ENCODE measurements at regions not wholly inside any gene's neighbourhood (a gene's known extent, or its start where the extent isn't known, plus 50 kb on each side); places are given as distances from the start of the nearest gene placed in this dataset.
"Not testable (repeated sequence)": the region's sequence is repeated elsewhere in the genome, so short reads cannot be mapped to it uniquely, and the experiment has no call there.

DNA sequence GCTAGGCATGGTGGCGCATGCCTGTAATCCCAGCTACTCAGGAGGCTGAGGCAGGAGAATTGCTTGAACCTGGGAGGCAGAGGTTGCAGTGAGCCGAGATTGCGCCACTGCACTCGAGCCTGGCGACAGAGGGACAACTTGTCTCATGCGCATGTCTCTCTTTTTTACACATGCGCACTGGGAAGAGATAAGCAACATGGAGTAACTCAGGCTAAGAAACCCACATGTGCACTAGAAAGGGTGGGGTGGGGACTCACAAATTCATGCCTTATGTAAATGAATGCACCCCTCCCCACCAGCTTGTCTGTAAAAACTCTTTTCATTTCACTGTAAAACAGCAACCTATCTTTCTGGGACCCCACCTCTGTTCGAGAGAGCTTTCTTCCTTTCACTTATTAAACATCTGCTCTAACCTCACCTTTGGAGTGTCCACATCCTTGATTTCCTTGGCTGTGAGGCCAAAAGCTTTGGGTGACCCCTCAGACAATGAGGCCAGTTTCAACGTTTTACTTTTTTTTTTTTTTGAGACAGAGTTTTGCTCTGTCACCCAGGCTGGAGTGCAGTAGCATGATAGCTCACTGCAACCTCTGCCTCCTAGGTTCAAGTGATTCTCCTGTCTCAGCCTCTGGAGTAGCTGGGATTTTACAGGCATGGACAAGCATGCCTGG is 91.6 kb upstream of the RMP24 start:
- no peak for DNase-seq

DNA sequence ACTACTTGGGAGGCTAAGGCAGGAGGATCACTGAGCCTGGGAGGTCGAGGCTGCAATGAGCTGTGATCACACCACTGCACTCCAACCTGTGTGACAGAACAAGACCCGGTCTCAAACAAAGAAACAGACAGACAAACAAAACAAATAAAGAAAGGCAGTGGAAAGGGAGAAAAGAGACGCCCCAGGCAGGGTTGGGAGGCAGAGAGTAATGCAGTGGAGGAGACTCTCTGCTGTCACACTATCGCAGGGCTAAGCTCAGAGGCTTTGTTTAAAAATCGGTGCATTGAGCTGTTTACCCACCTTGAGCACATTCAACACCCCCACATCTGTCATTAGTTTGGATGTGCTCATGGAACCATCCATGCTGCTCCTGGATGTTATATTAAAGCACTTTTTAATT is 84.2 kb upstream of the RMP24 start:
- DNase-seq: no peak

DNA sequence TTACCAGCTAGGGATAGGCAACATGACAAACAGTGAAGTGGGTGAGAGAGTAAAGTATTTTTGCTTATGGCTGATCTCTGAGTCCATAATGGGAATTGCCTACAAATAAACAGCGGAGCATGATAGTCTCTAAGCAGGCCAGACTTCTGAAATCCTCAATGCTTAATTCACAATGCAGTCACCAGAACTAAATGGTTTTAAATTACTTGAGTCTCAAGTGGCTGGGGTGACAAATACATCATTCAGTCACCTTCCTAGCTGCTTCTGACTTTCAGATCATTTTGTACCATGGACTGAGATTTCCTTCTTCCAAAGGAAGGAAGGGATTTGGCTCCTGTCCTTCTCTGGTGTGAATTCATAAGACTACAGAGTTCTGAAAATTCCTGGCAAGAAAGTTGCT is 82.8 kb upstream of the RMP24 start:
- DNase-seq: no peak

DNA sequence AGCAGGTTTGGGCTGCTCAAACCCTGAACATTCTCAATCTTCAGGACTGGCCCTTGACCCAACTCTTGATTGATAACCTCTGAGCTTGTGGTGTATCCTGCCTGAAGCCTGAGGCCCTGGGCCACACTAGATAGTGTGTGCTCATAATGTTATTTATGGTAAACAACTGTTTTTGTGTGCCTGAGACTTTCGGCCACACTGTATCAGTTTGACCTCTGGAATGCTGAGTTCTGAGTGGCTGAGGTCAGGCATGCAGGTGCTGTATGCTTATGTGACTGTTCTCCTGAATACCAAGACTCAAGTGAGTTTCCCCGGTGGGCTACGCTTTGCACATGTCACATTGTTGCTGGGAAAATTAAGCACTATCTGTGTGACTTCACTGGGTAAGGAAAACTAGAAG is 82.2 kb upstream of the RMP24 start:
- DNase-seq: no peak

DNA sequence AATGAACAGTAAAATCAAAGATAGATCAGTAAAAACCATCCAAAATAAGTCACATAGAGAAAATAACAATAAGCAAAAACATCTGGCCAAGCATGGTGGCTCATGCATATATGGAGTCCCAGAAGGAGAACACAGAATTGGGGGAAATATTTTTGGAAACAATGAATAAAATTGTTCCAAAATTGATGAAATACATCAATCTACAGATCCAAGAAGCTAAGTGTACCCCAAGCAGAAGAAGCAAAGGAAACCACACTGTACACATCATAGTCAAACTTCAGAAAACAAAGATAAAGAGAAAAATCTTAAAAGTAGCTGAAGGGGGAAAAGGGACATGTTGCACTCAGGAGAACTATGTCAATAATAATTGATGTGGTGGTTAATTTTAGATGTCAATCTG is 80.4 kb upstream of the RMP24 start:
- no peak for DNase-seq

DNA sequence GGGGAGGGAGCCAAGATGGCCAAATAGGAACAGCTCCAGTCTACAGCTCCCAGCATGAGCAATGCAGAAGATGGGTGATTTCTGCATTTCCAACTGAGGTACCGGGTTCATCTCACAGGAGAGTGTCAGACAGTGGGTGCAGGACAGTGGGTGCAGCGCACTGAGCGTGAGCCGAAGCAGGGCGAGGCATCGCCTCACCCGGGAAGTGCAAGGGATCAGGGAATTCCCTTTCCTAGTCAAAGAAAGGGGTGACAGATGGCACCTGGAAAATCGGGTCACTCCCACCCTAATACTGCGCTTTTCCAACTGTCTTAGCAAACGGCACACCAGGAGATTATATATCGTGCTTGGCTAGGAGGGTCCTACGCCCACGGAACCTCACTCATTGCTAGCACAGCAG is 75.0 kb upstream of the RMP24 start:
- not testable (repeated sequence) for DNase-seq

DNA sequence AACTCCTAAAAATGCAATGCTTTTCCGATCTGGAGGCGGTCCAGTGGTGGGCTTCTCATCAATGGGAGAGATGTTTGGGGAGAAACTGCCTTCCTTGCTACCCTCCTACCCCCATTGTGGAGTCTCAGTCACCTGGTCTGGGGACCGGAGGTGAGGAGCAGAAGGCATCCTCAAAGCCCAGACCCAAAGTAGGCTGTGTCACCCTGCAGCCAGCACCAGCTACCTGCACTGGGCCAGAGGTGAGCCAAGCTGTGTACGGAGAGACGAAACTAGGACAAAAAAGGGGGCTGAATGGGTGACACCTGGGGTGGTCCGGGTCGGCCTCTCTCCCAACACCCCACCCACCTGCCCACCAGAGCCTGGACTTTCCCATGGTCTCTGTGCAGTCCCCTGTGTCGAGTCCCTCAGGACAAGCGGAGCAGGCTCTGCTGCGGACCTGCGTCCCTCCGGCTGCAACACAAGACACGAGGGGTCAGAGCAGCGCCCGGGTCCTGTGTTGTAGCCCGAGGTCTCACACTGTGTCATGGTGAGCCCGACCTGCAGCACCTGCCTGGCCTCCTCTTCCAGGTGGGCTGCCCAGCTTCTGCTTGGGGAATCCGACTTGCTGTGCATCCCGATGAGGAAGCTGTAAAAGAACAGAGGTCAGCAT is 68.0 kb upstream of the RMP24 start:
- no peak for DNase-seq

DNA sequence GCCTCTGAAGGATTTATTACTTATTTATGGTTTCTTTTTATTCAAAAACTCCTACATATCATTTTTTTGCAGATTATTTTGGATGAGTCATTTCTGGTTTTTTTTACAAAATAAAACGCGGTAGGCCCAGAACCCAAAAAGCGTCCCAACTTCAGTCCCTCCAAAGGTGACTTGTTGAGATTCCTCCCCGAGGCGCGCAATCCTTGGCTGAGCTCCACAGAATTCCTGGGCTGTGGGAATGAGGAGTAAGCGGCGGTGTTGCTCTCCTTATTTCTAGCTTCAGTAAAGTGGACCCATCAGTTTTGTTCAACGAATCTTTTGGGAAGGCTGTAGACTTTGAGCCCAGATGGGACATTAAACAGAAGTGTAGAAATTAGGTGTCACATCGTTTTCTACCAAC is 67.0 kb upstream of the RMP24 start:
- no peak for DNase-seq

DNA sequence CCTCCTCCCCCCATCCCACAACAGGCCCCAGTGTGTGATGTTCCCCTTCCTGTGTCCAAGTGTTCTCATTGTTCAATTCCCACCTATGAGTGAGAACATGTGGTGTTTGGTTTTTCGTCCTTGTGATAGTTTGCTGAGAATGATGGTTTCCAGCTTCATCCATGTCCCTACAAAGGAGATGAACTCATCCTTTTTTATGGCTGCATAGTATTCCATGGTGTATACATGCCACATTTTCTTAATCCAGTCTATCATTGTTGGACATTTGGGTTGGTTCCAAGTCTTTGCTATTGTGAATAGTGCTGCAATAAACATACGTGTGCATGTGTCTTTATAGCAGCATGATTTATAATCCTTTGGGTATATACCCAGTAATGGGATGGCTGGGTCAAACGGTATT is 66.2 kb upstream of the RMP24 start:
- DNase-seq: not testable (repeated sequence)

DNA sequence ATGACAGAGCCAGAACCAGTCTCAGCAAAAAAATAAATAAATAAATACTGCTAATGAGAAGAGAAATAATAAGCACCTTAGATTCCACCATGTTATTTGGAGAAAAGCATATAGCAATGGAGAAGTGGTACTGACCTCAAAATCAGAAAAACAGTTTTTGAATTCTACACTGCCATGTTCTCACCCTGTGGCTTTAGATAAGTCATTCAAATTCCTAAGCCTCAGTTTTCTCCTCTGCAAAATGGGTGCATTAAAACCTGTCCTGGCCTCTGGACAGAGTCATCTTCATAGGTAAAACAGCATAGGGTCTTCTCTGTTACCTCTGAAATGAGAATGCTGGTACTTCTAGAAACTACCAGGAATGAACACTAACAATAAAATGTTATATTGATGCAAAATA is 62.2 kb upstream of the RMP24 start:
- no peak for DNase-seq

DNA sequence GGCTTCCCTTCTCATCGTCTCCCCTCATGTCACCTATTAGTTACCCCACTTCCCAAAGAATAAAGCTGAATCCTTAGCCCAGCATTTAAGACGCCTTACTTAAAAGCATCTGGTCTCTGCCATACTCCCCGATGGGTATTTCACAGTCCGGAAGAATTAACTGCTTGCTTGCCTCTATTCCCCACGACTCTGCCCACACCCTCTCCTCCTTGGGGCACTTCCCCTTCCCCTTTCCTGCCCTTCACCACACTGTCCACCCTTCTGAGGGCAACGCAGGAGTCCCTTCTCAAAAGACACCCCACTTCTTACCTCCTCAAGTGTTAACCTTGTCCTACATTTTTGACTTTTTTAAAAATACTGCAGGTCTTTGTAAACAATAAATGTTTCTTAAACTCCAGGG is 60.1 kb upstream of the RMP24 start:
- no peak for DNase-seq

DNA sequence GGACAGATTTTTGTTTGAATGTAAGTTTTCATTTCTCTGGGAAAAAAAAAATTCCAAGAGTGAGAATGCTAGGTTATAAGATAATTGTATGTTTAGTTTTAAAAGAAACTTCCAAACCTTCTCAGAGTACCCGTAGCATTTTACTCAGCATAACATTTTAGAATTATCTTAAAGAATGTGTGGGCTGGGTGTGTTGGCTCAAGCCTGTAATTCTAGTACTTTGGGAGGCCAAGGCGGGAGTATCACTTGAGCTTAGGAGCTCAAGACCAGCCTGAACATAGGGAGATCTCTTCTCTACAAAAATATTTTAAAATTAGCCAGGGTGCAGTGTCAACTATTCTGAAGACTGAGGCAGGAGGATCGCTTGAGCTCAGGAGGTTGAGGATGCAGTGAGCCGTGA is 57.4 kb upstream of the RMP24 start:
- no peak for DNase-seq

DNA sequence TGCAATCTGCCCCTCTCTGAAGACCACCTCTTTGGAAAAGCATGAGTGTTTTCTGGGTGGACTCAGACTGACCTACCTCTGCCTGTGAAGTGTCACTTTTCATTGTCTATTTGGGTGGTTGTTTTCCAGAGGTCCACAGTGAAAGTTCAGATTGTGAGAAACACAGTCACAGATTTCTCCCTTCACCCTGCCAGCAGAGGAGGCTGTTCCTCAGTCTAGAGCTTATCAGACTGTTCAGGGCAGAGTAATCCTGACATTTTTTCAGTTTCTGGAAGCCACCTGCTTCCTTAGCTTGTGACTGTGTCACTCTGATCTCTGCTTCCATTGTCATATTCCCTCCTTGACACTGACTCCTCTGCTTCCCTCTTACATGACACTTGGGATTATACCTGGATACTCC is 55.4 kb upstream of the RMP24 start:
- no peak for DNase-seq

DNA sequence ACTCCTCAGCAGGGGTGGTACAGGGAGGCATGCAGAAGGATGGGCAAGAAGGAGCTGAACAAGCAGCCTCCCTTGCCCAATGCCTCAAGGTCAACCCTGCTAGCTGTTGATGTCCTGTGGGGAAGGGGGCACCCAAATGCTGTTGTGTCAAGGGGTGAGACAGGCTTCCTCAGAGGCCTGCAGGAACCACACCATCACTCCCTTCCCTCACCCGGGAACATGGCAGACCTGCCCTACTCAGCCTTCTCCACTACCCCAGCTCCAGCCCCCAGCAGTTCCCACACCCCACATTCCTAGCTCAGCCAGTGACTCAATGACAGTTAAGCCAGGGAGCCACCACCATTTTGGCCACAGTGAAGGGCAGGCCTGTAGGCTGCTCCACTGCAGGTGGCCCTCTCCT is 53.9 kb upstream of the RMP24 start:
- no peak for DNase-seq

DNA sequence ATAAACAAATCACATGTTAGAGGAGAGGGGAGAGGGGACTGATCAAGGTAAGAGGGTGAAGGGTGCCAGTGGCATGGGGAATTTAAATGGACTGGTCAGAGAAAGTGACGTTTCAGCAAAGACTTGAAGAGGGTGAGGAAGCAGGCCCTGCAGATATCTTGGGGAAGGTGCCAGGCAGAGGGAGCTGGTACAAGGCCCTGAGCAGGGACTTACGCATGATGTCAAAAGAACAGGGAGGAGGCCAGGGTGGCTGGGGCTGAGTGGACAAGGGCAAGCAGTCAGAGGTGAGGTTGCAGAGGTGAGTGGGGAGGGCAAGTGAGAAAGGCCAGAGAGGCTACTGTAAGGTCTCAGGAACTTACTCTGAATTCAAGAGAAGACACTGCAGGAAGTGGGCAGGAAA is 53.3 kb upstream of the RMP24 start:
- DNase-seq: no peak

DNA sequence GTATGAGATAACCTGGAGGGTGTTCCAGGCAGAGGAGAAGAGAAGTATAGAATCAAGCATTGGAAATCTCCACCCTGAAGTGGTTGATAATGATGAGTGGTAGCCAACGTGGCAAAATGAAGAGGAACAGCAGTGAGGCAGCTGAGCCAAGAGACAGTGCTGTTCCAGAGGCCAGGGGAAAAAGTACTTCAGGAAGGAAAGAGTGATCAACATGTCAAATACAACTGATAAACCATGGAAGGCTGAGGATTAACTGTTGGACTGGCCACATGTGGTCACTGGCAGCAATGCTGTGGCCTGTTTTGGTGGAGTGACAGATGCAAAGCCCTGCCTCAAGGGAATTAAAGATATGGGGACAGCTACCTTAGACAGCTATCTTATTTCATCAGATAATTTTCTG is 51.9 kb upstream of the RMP24 start:
- no peak for DNase-seq
